SK-N-SH (cell line): ENCODE measurements at regions not wholly inside any gene's neighbourhood (a gene's known extent, or its start where the extent isn't known, plus 50 kb on each side); places are given as distances from the start of the nearest gene placed in this dataset.

ENCODE experiments used
- CTCF ChIA-PET: fragments of 300-600, 350-600 bp; formaldehyde crosslinking; extraction: SDS; loops from one replicate; lab custom pipeline; 2021; lab: Yijun Ruan, JAX
- POLR2A ChIA-PET: fragments of 350-600 bp; sonication (Branson Sonifier 250); formaldehyde crosslinking; extraction: SDS; loops from one replicate; lab custom pipeline; 2020; ENCODE audit warnings: antibody characterized with exemption, inconsistent platforms; lab: Yijun Ruan, JAX
- DNase-seq: peaks from one replicate; pipeline ENCODE4 v3.0.0; 2012
- H2AFZ ChIP-seq: fragments of 200-600 bp; sonication (generic); 2 replicates; pipeline ENCODE4 v1.8.1; 2016; ENCODE audit warnings: antibody characterized with exemption, mild to moderate bottlenecking, low read depth
- H3F3A ChIP-seq: fragments of 200-600 bp; sonication (generic); replicated peaks from 2 replicates; pipeline ENCODE3; 2016; ENCODE audit warnings: antibody characterized with exemption, mild to moderate bottlenecking; ENCODE audit not compliant: insufficient read depth
- H3K27ac ChIP-seq, 2 experiments: fragments of 200-500 bp in 1 of 2; fragments of 200-600 bp in 1 of 2; sonication (Bioruptor generic) in 1 of 2; sonication (generic), shearing (Covaris generic) in 1 of 2; 2 replicates each; pipeline versions ENCODE4 v1.5.1 to v1.6.1; 2014 to 2016; ENCODE audit warnings: low read depth in 2 of 2, inconsistent platforms in 1 of 2, low read length in 1 of 2, mild to moderate bottlenecking in 1 of 2, mixed read lengths in 1 of 2
- H3K27me3 ChIP-seq: fragments of 200-600 bp; sonication (generic), shearing (Covaris generic); 2 replicates; pipeline ENCODE4 v1.6.1; 2016; ENCODE audit warnings: mixed run types; ENCODE audit not compliant: insufficient read depth
- H3K36me3 ChIP-seq, 2 experiments: fragments of 200-500 bp in 1 of 2; fragments of 200-600 bp in 1 of 2; sonication (Bioruptor generic) in 1 of 2; sonication (generic) in 1 of 2; replicated peaks in 1 of 2; 2 replicates each; pipeline versions ENCODE3 to v1.5.1; 2014 to 2016; ENCODE audit warnings: low read length in 1 of 2, mild to moderate bottlenecking in 1 of 2; ENCODE audit not compliant: insufficient read depth in 2 of 2, control insufficient read depth in 1 of 2
- H3K4me1 ChIP-seq, 2 experiments: fragments of 200-500 bp in 1 of 2; fragments of 200-600 bp in 1 of 2; sonication (Bioruptor generic) in 1 of 2; sonication (generic), shearing (Covaris generic) in 1 of 2; 2 replicates each; pipeline versions ENCODE4 v1.5.1 to v1.6.1; 2014 to 2016; ENCODE audit warnings: low read depth in 1 of 2, low read length in 1 of 2, mixed run types in 1 of 2; ENCODE audit not compliant: insufficient read depth in 2 of 2, control insufficient read depth in 1 of 2
- H3K4me2 ChIP-seq: fragments of 200-600 bp; sonication (generic), shearing (Covaris generic); 2 replicates; pipeline ENCODE4 v1.6.1; 2017; ENCODE audit warnings: mixed run types
- H3K4me3 ChIP-seq, 2 experiments: fragments of 200-500 bp in 1 of 2; fragments of 200-600 bp in 1 of 2; sonication (Bioruptor generic) in 1 of 2; sonication (generic), shearing (Covaris generic) in 1 of 2; 2 replicates each; pipeline versions ENCODE4 v1.5.1 to v1.8.1; 2014 to 2016; ENCODE audit warnings: low read depth in 2 of 2, inconsistent platforms in 1 of 2, low read length in 1 of 2, mild to moderate bottlenecking in 1 of 2, mixed read lengths in 1 of 2, moderate library complexity in 1 of 2
- H3K79me2 ChIP-seq: fragments of 200-600 bp; sonication (generic); 2 replicates; pipeline ENCODE4 v1.8.1; 2017; ENCODE audit warnings: mild to moderate bottlenecking; ENCODE audit not compliant: insufficient read depth
- H3K9ac ChIP-seq: fragments of 200-600 bp; sonication (generic); 2 replicates; pipeline ENCODE4 v1.6.1; 2017; ENCODE audit warnings: mixed run types
- H3K9me2 ChIP-seq: fragments of 200-600 bp; sonication (generic); 2 replicates; pipeline ENCODE4 v1.6.1; 2017; ENCODE audit warnings: mixed run types
- H3K9me3 ChIP-seq: fragments of 200-600 bp; sonication (generic); 2 replicates; pipeline ENCODE4 v1.6.1; 2017; ENCODE audit warnings: mixed run types, mild to moderate bottlenecking, moderate library complexity
- H4K20me1 ChIP-seq: fragments of 200-600 bp; sonication (generic); 2 replicates; pipeline ENCODE4 v1.6.1; 2017; ENCODE audit warnings: mild to moderate bottlenecking, mixed run types; ENCODE audit not compliant: insufficient read depth
- CHD2 ChIP-seq: fragments of 150-350 bp; IDR thresholded peaks from 2 replicates; pipeline ENCODE4 v1.6.1; 2018; ENCODE audit warnings: low read length; ENCODE audit not compliant: partially characterized antibody
- FOXJ3 ChIP-seq: sonication (generic); formaldehyde crosslinking; IDR thresholded peaks from 2 replicates; pipeline ENCODE4 v1.5.1; 2020; ENCODE audit warnings: mild to moderate bottlenecking, missing genetic modification reagents
- JUND ChIP-seq: IDR thresholded peaks from 2 replicates; pipeline ENCODE4 v1.4.0; 2012
- MEF2A ChIP-seq: IDR thresholded peaks from 2 replicates; pipeline ENCODE4 v1.4.0; 2012; ENCODE audit warnings: low read depth, borderline replicate concordance
- PBX3 ChIP-seq: IDR thresholded peaks from 2 replicates; pipeline ENCODE4; 2012
- RCOR1 ChIP-seq: fragments of 150-350 bp; IDR thresholded peaks from 2 replicates; pipeline ENCODE4 v1.6.1; 2017; ENCODE audit warnings: antibody characterized with exemption, low read length
- REST ChIP-seq: IDR thresholded peaks from 2 replicates; pipeline ENCODE4 v1.6.1; 2012; ENCODE audit warnings: mild to moderate bottlenecking, low read depth, low read length, moderate library complexity
- SIN3A ChIP-seq: IDR thresholded peaks from 2 replicates; pipeline ENCODE4 v1.6.1; 2012; ENCODE audit warnings: low read depth, mild to moderate bottlenecking, low read length, moderate library complexity, borderline replicate concordance
- TCF12 ChIP-seq: IDR thresholded peaks from 2 replicates; pipeline ENCODE4 v1.4.0; 2012
- WGBS: methylation state at CpG from one replicate; pipeline ENCODE4 v1.1.6; 2017; ENCODE audit warnings: low lambda C conversion rate; 5-methylcytosine and 5-hydroxymethylcytosine counted together
- TF ChIP-seq, protein P1 (sequence below): IDR thresholded peaks from 2 replicates; pipeline ENCODE4 v1.4.0; 2012; ENCODE audit warnings: low read depth

GRCh38 chr6:4258733-4259132 lies 123.4 kb upstream of the ECI2 start:
- CTCF ChIA-PET: no interaction called here
- Histone ChIP-seq H2AFZ (no peak overlapping the region), H3K4me1 (peaks cover under 1 to 1% of the 10 kb centered on the region in 2 experiments; a peak in 1 of 4 replicates), H3K79me2 (no peaks in the 10 kb centered on the region), H3K9me2 (no peaks in the 10 kb centered on the region), H3K9me3 (no peaks in the 10 kb centered on the region), H3K4me2 (no peak overlapping the region), H3K9ac (no peak overlapping the region), H3F3A (peaks cover under 1% of the 10 kb centered on the region), H3K27ac (no peak overlapping the region), H3K4me3 (no peak overlapping the region), H4K20me1 (no peaks in the 10 kb centered on the region), H3K36me3 (no peaks in the 10 kb centered on the region), H3K27me3 (no peaks in the 10 kb centered on the region)
- POLR2A ChIA-PET: no interaction called here
- 46% methylated on average over 5 of the region's 5 CpGs for WGBS
- TF ChIP-seq MEF2A: no peak
- TF ChIP-seq REST: no peak
- TF ChIP-seq SIN3A: no peak
- TF ChIP-seq CHD2: no peak
- TF ChIP-seq, protein P1, sequence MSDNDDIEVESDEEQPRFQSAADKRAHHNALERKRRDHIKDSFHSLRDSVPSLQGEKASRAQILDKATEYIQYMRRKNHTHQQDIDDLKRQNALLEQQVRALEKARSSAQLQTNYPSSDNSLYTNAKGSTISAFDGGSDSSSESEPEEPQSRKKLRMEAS: no peak
- no peak for TF ChIP-seq RCOR1
- TF ChIP-seq FOXJ3 (CRISPR knock-in tag): no peak
- TF ChIP-seq TCF12: no peak
- no peak for TF ChIP-seq PBX3
- no peak for DNase-seq

GRCh38 chr6:4256969-4257368 lies 121.6 kb upstream of the ECI2 start:
- Histone ChIP-seq H4K20me1 (no peaks in the 10 kb centered on the region), H3K9me2 (no peaks in the 10 kb centered on the region), H3K27ac (no peak overlapping the region), H2AFZ (no peak overlapping the region), H3K79me2 (no peaks in the 10 kb centered on the region), H3K4me3 (no peak overlapping the region), H3K9me3 (no peaks in the 10 kb centered on the region), H3K9ac (no peak overlapping the region), H3K36me3 (no peaks in the 10 kb centered on the region), H3K4me2 (no peak overlapping the region), H3K4me1 (peaks cover 3 to 5% of the 10 kb centered on the region in 2 experiments; a peak in 1 of 4 replicates), H3F3A (peaks cover 6% of the 10 kb centered on the region), H3K27me3 (no peaks in the 10 kb centered on the region)
- TF ChIP-seq SIN3A: no peak
- TF ChIP-seq JUND: no peak
- TF ChIP-seq REST: no peak
- ChIA-PET CTCF (no interaction called here), POLR2A (no interaction called here)
- DNase-seq: no peak
- 41% methylated on average over 3 of the region's 3 CpGs for whole genome bisulfite sequencing
